Loucy (cell line): ENCODE measurements at regions not wholly inside any gene's neighbourhood (a gene's known extent, or its start where the extent isn't known, plus 50 kb on each side); places are given as distances from the start of the nearest gene placed in this dataset.

Experiments used
- H2AFZ ChIP-seq: fragments of 200-600 bp; sonication (generic); 2 replicates; pipeline ENCODE4 v1.6.0; 2016; ENCODE audit warnings: antibody characterized with exemption, mild to moderate bottlenecking, low read length, moderate library complexity
- H3F3A ChIP-seq: fragments of 200-600 bp; 2 replicates; pipeline ENCODE4 v1.6.0; 2016; ENCODE audit warnings: antibody characterized with exemption, low read depth, mild to moderate bottlenecking
- H3K27me3 ChIP-seq: fragments of 200-600 bp; sonication (generic); 2 replicates; pipeline ENCODE4 v1.6.1; 2014; ENCODE audit warnings: low read length, mild to moderate bottlenecking; ENCODE audit not compliant: insufficient read depth, poor library complexity, severe bottlenecking
- H3K36me3 ChIP-seq: fragments of 200-600 bp; sonication (generic); 2 replicates; pipeline ENCODE4 v1.6.1; 2016; ENCODE audit warnings: low read length; ENCODE audit not compliant: insufficient read depth
- H3K4me1 ChIP-seq: fragments of 200-600 bp; sonication (generic); 2 replicates; pipeline ENCODE4 v1.5.1; 2014; ENCODE audit warnings: low read length, mild to moderate bottlenecking; ENCODE audit not compliant: insufficient read depth, poor library complexity, severe bottlenecking
- H3K4me2 ChIP-seq: fragments of 200-600 bp; sonication (generic); 2 replicates; pipeline ENCODE4 v1.6.0; 2014; ENCODE audit warnings: antibody characterized with exemption, low read length, low read depth, mild to moderate bottlenecking; ENCODE audit not compliant: poor library complexity, severe bottlenecking
- H3K4me3 ChIP-seq: fragments of 200-600 bp; sonication (generic); 2 replicates; pipeline ENCODE4 v1.5.1; 2014; ENCODE audit warnings: low read length, mild to moderate bottlenecking, mixed read lengths; ENCODE audit not compliant: poor library complexity, severe bottlenecking
- H3K79me2 ChIP-seq: fragments of 200-600 bp; sonication (generic); 2 replicates; pipeline ENCODE4 v1.6.1; 2014; ENCODE audit warnings: low read length; ENCODE audit not compliant: insufficient read depth
- H3K9ac ChIP-seq: fragments of 200-600 bp; sonication (generic); 2 replicates; pipeline ENCODE4 v1.6.0; 2014; ENCODE audit warnings: mild to moderate bottlenecking, low read depth, low read length, moderate library complexity; ENCODE audit not compliant: poor library complexity, severe bottlenecking
- H3K9me2 ChIP-seq: fragments of 200-600 bp; sonication (generic); replicated peaks from 2 replicates; pipeline ENCODE4 v1.6.1; 2016; ENCODE audit warnings: low read depth, low read length, mixed read lengths
- H3K9me3 ChIP-seq: fragments of 200-600 bp; sonication (generic); 2 replicates; pipeline ENCODE4 v1.6.1; 2014; ENCODE audit warnings: mild to moderate bottlenecking, antibody characterized with exemption, low read length, low read depth; ENCODE audit not compliant: insufficient read depth
- H4K20me1 ChIP-seq: fragments of 200-600 bp; sonication (generic); 2 replicates; pipeline ENCODE4 v1.6.0; 2014; ENCODE audit warnings: antibody characterized with exemption, low read length, mild to moderate bottlenecking; ENCODE audit not compliant: insufficient read depth, poor library complexity, severe bottlenecking
- EZH2phosphoT487 ChIP-seq: fragments of 200-600 bp; IDR thresholded peaks from 2 replicates; pipeline ENCODE4 v1.6.1; 2018; ENCODE audit warnings: antibody characterized with exemption, mild to moderate bottlenecking, moderate library complexity, borderline replicate concordance
- TF ChIP-seq, protein P1 (sequence below): fragments of 200-600 bp; sonication (generic); conservative IDR thresholded peaks from 2 replicates; pipeline ENCODE4 v1.5.1; 2014; ENCODE audit warnings: mild to moderate bottlenecking, antibody characterized with exemption, low read length

DNA sequence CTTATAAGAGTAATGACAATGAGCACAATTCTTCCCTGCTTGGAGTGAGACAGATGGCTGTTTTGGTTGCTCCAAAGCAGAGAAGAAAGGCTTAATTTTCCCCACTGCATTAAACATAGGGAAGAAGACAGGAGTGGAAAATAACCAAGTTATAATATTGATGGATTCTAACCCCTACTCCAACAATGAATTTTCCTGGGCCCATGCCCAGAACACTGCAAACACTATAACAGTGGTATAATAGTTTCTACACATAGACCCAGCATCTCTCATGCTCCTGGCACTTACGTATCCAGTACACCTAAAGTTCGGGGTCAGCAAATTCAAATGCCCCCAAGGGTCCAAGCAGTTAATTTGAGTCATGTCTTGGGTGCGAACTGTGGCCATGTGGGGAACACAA lies 613.4 kb downstream of the PLCL1 start:
- Histone ChIP-seq H3K4me3 (no peak overlapping the region), H3K9me3 (no peaks in the 10 kb centered on the region), H4K20me1 (no peaks in the 10 kb centered on the region), H2AFZ (no peak overlapping the region), H3K27me3 (no peaks in the 10 kb centered on the region), H3K4me1 (no peaks in the 10 kb centered on the region), H3K36me3 (no peaks in the 10 kb centered on the region), H3K79me2 (no peaks in the 10 kb centered on the region), H3F3A (no peaks in the 10 kb centered on the region), H3K9ac (no peak overlapping the region), H3K9me2 (no peaks in the 10 kb centered on the region), H3K4me2 (no peak overlapping the region)
- TF ChIP-seq EZH2phosphoT487, result no peak
- TF ChIP-seq, protein P1, sequence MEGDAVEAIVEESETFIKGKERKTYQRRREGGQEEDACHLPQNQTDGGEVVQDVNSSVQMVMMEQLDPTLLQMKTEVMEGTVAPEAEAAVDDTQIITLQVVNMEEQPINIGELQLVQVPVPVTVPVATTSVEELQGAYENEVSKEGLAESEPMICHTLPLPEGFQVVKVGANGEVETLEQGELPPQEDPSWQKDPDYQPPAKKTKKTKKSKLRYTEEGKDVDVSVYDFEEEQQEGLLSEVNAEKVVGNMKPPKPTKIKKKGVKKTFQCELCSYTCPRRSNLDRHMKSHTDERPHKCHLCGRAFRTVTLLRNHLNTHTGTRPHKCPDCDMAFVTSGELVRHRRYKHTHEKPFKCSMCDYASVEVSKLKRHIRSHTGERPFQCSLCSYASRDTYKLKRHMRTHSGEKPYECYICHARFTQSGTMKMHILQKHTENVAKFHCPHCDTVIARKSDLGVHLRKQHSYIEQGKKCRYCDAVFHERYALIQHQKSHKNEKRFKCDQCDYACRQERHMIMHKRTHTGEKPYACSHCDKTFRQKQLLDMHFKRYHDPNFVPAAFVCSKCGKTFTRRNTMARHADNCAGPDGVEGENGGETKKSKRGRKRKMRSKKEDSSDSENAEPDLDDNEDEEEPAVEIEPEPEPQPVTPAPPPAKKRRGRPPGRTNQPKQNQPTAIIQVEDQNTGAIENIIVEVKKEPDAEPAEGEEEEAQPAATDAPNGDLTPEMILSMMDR, result no peak

DNA sequence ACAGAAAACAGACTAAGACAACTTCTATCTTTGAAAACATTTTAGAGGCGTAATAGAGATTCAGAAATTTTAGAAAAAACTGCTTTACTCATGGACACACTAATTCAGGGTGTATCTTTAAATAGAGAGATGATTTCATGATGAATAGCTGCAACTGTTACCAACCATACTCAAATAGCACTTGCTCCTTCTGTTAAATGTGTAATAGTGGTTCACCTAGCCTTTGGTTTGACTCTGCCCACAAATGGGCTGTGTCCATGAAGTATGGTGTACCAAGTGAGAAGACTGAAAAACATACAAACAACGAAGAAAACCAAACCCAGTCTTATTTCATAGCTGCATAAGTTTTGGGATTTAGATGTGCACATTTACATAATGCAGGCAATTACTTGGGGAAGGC lies 610.6 kb downstream of the PLCL1 start:
- H2AFZ ChIP-seq, result no peak overlapping the region
- TF ChIP-seq, protein P1, result no peak
- no peak for TF ChIP-seq EZH2phosphoT487
- H3K9me2 ChIP-seq, result no peaks in the 10 kb centered on the region
- no peak overlapping the region for H3K4me3 ChIP-seq
- H3K79me2 ChIP-seq, result no peaks in the 10 kb centered on the region
- H3K4me1 ChIP-seq, result no peaks in the 10 kb centered on the region
- H3F3A ChIP-seq, result no peaks in the 10 kb centered on the region
- no peak overlapping the region for H3K4me2 ChIP-seq
- H3K36me3 ChIP-seq, result no peaks in the 10 kb centered on the region
- H3K9me3 ChIP-seq, result no peaks in the 10 kb centered on the region
- H3K9ac ChIP-seq, result no peak overlapping the region
- no peaks in the 10 kb centered on the region for H4K20me1 ChIP-seq
- H3K27me3 ChIP-seq, result no peaks in the 10 kb centered on the region

DNA sequence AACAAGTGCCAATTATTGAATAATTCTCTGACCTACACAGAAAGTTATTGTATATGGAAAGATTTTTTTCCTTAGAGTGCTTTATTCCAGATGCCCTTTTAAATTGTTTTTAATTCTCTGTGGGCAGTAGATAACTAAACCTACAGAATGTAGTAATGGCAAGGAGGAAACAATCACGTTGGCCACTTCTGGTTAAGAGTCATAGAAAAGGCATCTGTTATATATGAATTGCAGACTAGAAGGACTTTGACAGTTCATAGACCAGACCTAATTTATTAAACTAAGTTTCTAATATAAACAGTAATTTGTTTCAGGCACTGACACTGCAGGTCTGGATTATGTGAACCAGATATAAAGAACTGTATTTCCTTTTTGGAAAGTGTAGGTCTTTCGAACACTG lies 607.5 kb downstream of the PLCL1 start:
- Histone ChIP-seq H3K79me2 (no peaks in the 10 kb centered on the region), H2AFZ (no peak overlapping the region), H3K36me3 (no peaks in the 10 kb centered on the region)

More for the DNA sequence above, 607.5 kb downstream of the PLCL1 start:
- Histone ChIP-seq H4K20me1 (no peaks in the 10 kb centered on the region), H3K4me3 (no peak overlapping the region), H3K9me2 (no peaks in the 10 kb centered on the region), H3F3A (no peaks in the 10 kb centered on the region), H3K4me1 (no peaks in the 10 kb centered on the region), H3K9me3 (no peaks in the 10 kb centered on the region), H3K9ac (no peak overlapping the region), H3K27me3 (no peaks in the 10 kb centered on the region), H3K4me2 (no peak overlapping the region)
- TF ChIP-seq, protein P1, result no peak
- no peak for TF ChIP-seq EZH2phosphoT487
